ENCODE measurements at regions not wholly inside any gene's neighbourhood (a gene's known extent, or its start where the extent isn't known, plus 50 kb on each side); places are given as distances from the start of the nearest gene placed in this dataset.

DNA sequence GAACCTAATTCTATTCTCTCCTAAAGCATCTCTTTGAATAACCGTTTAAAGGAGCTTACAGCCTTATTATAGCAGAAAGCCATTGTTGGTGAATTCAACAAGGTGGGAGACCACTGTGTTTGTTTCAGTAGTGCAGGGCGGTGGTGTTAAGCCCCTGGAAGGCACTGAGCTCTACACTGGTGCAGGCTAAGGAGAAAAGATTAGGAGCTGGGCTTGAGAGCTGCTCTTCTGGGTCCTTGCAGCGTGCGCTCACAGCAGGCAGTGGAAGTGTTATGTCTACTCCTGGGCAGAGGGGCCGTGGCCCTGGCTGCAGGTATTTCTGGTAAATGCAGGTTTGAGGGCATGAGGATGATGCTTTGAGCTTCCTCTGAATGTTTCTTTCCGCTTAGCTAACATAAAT is 361.2 kb downstream of the RNF144B start:
- Histone ChIP-seq H4K20me1 (ENCODE audit: insufficient read depth, low read length) (no peaks in the 10 kb centered on the region), H4K8ac (ENCODE audit: low read depth in 2 of 2, low read length in 2 of 2) (no peak overlapping the region), H3K4me1 (ENCODE audit: control insufficient read depth, insufficient read depth, low read length) (no peaks in the 10 kb centered on the region), H3K4ac (ENCODE audit: low read depth, low read length) (no peak overlapping the region), H2BK120ac (ENCODE audit: low read depth, low read length) (no peak overlapping the region), H4K91ac (ENCODE audit: insufficient read depth, low read depth, low read length) (no peak overlapping the region), H3K9me1 (ENCODE audit: insufficient read depth, low read length) (no peaks in the 10 kb centered on the region), H3K36me3 (ENCODE audit: control insufficient read depth, insufficient read depth, low read length) (no peaks in the 10 kb centered on the region), H2AK5ac (ENCODE audit: low read depth, low read length) (no peak overlapping the region), H2AFZ (replicated peaks; ENCODE audit: low read length, poor library complexity) (no peak overlapping the region), H3K27ac (ENCODE audit: insufficient read depth, low read length) (no peak overlapping the region), H2BK5ac (ENCODE audit: low read depth, low read length, poor library complexity, severe bottlenecking) (no peak overlapping the region), H3K79me1 (ENCODE audit: low read depth in 1 of 2, low read length in 2 of 2) (no peaks in the 10 kb centered on the region), H3K9me3 (ENCODE audit: control insufficient read depth, insufficient read depth, low read length) (no peaks in the 10 kb centered on the region; the same call in 1 of the 2 replicates), H2BK20ac (ENCODE audit: low read depth, low read length) (no peak overlapping the region), H2BK15ac (ENCODE audit: low read depth, low read length) (no peak overlapping the region), H3K9ac (ENCODE audit: low read depth, low read length) (no peak overlapping the region), H3K14ac (replicated peaks; ENCODE audit: low read depth, low read length) (no peak overlapping the region), H4K5ac (ENCODE audit: low read depth, low read length) (no peak overlapping the region), H3K27me3 (ENCODE audit: control insufficient read depth, insufficient read depth, low read length) (no peaks in the 10 kb centered on the region), H3K4me3 (ENCODE audit: insufficient read depth, low read depth, low read length) (no peak overlapping the region), H3K56ac (ENCODE audit: extremely low read depth, insufficient read depth, low read length) (no peak overlapping the region), H3K18ac (ENCODE audit: low read depth, low read length) (no peak overlapping the region), H3K23ac (ENCODE audit: low read depth, low read length) (no peak overlapping the region), H2AK9ac (replicated peaks; ENCODE audit: low read depth, low read length, poor library complexity) (no peak overlapping the region), H3K4me2 (ENCODE audit: low read depth, low read length) (no peak overlapping the region)
- CTCF ChIA-PET = interaction anchor here (0.6 kb wide), 2 partner anchors 85 to 940 kb away, joined by 3 read pairs; no protein-coding TSS in a partner anchor
- POLR2A ChIA-PET (ENCODE audit: unreplicated experiment) = no interaction called here
- dilution Hi-C loops (cut with HindIII; ENCODE audit: low sequenced_read_pairs, unreplicated experiment) (no loop called here), intact Hi-C loops (cut with micrococcal nuclease) (no loop called here), in situ Hi-C loops (cut with MboI; ENCODE audit: low sequenced_read_pairs) (no loop called here)
- ATAC-seq (ENCODE audit: low read depth) (no peak), DNase-seq (no peak)
- WGBS, 2 experiments (ENCODE audit: extremely low coverage in 2 of 2, insufficient read length in 1 of 2) = no CpG with 5 or more reads among the region's 6 CpGs
- no TSS peak for BruUV-seq (replicated peaks)
- TF ChIP-seq RAD21 (IDR thresholded peaks at IDR 0.05; ENCODE audit: low read length) (no peak), CHD1 (IDR thresholded peaks at IDR 0.05; ENCODE audit: low read depth, low read length) (no peak), MXI1 (IDR thresholded peaks at IDR 0.05; ENCODE audit: borderline replicate concordance, low read depth, low read length) (no peak), SMC3 (IDR thresholded peaks at IDR 0.05; ENCODE audit: low read depth, low read length) (no peak), POLR2A (IDR thresholded peaks at IDR 0.05; ENCODE audit: low read depth, low read length) (no peak), RFX5 (IDR thresholded peaks at IDR 0.05; ENCODE audit: low read depth, low read length) (no peak), NFE2L2 (IDR thresholded peaks at IDR 0.05; ENCODE audit: low read depth, low read length) (no peak), MAFK (IDR thresholded peaks at IDR 0.05; ENCODE audit: low read depth, low read length) (no peak), FOS (IDR thresholded peaks at IDR 0.05; ENCODE audit: low read depth, low read length) (no peak), CEBPB (IDR thresholded peaks at IDR 0.05; ENCODE audit: low read depth, low read length) (no peak), MAZ (IDR thresholded peaks at IDR 0.05; ENCODE audit: borderline replicate concordance, low read depth, low read length) (no peak), BHLHE40 (IDR thresholded peaks at IDR 0.05; ENCODE audit: low read depth, low read length) (no peak), RCOR1 (IDR thresholded peaks at IDR 0.05; ENCODE audit: insufficient replicate concordance, low read length) (no peak)
- TF ChIP-seq, protein P1, sequence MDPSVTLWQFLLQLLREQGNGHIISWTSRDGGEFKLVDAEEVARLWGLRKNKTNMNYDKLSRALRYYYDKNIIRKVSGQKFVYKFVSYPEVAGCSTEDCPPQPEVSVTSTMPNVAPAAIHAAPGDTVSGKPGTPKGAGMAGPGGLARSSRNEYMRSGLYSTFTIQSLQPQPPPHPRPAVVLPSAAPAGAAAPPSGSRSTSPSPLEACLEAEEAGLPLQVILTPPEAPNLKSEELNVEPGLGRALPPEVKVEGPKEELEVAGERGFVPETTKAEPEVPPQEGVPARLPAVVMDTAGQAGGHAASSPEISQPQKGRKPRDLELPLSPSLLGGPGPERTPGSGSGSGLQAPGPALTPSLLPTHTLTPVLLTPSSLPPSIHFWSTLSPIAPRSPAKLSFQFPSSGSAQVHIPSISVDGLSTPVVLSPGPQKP (IDR thresholded peaks at IDR 0.05; ENCODE audit: borderline replicate concordance, low read depth, low read length) = no peak
- TF ChIP-seq, protein P2, sequence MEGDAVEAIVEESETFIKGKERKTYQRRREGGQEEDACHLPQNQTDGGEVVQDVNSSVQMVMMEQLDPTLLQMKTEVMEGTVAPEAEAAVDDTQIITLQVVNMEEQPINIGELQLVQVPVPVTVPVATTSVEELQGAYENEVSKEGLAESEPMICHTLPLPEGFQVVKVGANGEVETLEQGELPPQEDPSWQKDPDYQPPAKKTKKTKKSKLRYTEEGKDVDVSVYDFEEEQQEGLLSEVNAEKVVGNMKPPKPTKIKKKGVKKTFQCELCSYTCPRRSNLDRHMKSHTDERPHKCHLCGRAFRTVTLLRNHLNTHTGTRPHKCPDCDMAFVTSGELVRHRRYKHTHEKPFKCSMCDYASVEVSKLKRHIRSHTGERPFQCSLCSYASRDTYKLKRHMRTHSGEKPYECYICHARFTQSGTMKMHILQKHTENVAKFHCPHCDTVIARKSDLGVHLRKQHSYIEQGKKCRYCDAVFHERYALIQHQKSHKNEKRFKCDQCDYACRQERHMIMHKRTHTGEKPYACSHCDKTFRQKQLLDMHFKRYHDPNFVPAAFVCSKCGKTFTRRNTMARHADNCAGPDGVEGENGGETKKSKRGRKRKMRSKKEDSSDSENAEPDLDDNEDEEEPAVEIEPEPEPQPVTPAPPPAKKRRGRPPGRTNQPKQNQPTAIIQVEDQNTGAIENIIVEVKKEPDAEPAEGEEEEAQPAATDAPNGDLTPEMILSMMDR (conservative IDR thresholded peaks at IDR 0.05; ENCODE audit: low read depth, low read length) = no peak
- TF ChIP-seq, protein P3, sequence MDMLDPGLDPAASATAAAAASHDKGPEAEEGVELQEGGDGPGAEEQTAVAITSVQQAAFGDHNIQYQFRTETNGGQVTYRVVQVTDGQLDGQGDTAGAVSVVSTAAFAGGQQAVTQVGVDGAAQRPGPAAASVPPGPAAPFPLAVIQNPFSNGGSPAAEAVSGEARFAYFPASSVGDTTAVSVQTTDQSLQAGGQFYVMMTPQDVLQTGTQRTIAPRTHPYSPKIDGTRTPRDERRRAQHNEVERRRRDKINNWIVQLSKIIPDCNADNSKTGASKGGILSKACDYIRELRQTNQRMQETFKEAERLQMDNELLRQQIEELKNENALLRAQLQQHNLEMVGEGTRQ (IDR thresholded peaks at IDR 0.05; ENCODE audit: low read depth, low read length) = no peak

All from IMR-90 (cell line).